Hepatocyte (in vitro differentiated cells): ENCODE measurements at regions not wholly inside any gene's neighbourhood (a gene's known extent, or its start where the extent isn't known, plus 50 kb on each side); places are given as distances from the start of the nearest gene placed in this dataset.

Source experiments
- EZH2 ChIP-seq: fragments of 200-600 bp; sonication (generic); IDR thresholded peaks from 2 replicates; pipeline ENCODE4 v1.6.1; 2016; ENCODE audit warnings: antibody characterized with exemption, mild to moderate bottlenecking, borderline replicate concordance
- TF ChIP-seq, protein P1 (sequence below): fragments of 200-600 bp; sonication (generic); IDR thresholded peaks from 2 replicates; pipeline ENCODE4 v1.5.1; 2016; ENCODE audit warnings: antibody characterized with exemption, mild to moderate bottlenecking; ENCODE audit not compliant: poor library complexity

DNA sequence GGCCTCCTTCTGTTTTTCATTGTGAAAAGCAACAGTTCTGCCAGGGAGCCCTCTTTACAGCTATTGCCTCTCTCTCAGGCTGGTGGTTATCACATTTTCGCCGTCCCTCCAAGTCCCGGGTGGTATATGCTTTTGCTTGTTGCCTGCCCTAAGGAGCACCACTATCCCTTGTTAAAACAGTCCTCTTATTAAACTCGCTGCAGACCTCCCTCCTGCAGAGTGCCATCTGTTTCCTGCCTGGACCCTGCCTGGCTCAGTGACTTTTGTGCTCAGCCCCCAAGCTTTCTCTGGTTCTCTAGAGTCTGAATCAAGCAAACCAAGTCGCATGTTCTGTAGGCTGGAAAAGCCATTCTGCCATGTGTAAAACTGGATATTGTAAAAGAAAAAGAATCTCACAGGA is 72.1 kb upstream of the FHL2 start:
- no peak for TF ChIP-seq EZH2
- TF ChIP-seq, protein P1, sequence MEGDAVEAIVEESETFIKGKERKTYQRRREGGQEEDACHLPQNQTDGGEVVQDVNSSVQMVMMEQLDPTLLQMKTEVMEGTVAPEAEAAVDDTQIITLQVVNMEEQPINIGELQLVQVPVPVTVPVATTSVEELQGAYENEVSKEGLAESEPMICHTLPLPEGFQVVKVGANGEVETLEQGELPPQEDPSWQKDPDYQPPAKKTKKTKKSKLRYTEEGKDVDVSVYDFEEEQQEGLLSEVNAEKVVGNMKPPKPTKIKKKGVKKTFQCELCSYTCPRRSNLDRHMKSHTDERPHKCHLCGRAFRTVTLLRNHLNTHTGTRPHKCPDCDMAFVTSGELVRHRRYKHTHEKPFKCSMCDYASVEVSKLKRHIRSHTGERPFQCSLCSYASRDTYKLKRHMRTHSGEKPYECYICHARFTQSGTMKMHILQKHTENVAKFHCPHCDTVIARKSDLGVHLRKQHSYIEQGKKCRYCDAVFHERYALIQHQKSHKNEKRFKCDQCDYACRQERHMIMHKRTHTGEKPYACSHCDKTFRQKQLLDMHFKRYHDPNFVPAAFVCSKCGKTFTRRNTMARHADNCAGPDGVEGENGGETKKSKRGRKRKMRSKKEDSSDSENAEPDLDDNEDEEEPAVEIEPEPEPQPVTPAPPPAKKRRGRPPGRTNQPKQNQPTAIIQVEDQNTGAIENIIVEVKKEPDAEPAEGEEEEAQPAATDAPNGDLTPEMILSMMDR: no peak
